ENCODE measurements at regions not wholly inside any gene's neighbourhood (a gene's known extent, or its start where the extent isn't known, plus 50 kb on each side); places are given as distances from the start of the nearest gene placed in this dataset.
"Not testable (repeated sequence)": the region's sequence is repeated elsewhere in the genome, so short reads cannot be mapped to it uniquely, and the experiment has no call there.

DNA sequence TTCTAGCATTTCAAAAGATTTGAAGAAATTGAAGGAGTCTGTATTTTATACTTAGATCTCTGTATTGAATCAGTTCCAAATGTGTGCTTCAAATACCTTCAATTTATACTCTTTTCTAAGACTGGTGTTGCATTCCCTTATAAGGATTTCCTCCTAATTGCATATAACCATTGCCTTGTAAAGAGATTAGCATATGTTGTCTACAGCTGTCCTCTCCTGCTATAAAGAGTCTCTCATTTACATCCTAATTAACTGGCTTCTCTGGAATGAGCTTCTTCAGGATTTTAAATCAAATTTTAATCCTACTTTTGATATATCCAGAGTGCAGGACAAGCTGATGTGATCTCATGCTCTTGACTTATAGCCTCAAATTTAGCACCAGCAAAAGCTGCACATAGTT lies 957.3 kb downstream of the XPNPEP1 start:
- Histone ChIP-seq H3K4me3 (ENCODE audit: severe bottlenecking) (no peak overlapping the region), H3K27ac (ENCODE audit: poor library complexity, severe bottlenecking) (no peak overlapping the region), H3K4me1 (ENCODE audit: insufficient read depth, poor library complexity, severe bottlenecking) (no peaks in the 10 kb centered on the region), H3K9me3 (ENCODE audit: severe bottlenecking) (no peaks in the 10 kb centered on the region), H3K27me3 (ENCODE audit: insufficient read depth, poor library complexity, severe bottlenecking) (no peaks in the 10 kb centered on the region), H3K36me3 (ENCODE audit: low read depth) (no peaks in the 10 kb centered on the region)
- ATAC-seq (ENCODE audit: low read depth): no peak
- DNase-seq (ENCODE audit: low spot score): no peak
- TF ChIP-seq, protein P1, sequence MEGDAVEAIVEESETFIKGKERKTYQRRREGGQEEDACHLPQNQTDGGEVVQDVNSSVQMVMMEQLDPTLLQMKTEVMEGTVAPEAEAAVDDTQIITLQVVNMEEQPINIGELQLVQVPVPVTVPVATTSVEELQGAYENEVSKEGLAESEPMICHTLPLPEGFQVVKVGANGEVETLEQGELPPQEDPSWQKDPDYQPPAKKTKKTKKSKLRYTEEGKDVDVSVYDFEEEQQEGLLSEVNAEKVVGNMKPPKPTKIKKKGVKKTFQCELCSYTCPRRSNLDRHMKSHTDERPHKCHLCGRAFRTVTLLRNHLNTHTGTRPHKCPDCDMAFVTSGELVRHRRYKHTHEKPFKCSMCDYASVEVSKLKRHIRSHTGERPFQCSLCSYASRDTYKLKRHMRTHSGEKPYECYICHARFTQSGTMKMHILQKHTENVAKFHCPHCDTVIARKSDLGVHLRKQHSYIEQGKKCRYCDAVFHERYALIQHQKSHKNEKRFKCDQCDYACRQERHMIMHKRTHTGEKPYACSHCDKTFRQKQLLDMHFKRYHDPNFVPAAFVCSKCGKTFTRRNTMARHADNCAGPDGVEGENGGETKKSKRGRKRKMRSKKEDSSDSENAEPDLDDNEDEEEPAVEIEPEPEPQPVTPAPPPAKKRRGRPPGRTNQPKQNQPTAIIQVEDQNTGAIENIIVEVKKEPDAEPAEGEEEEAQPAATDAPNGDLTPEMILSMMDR (IDR thresholded peaks at IDR 0.05; ENCODE audit: poor library complexity, severe bottlenecking): no peak

GRCh38 chr10:108962172-108962571 lies 961.1 kb downstream of the XPNPEP1 start:
- Histone ChIP-seq H3K36me3 (ENCODE audit: low read depth) (no peaks in the 10 kb centered on the region), H3K4me3 (ENCODE audit: severe bottlenecking) (no peak overlapping the region), H3K27ac (ENCODE audit: poor library complexity, severe bottlenecking) (no peak overlapping the region), H3K27me3 (ENCODE audit: insufficient read depth, poor library complexity, severe bottlenecking) (no peaks in the 10 kb centered on the region), H3K9me3 (ENCODE audit: severe bottlenecking) (no peaks in the 10 kb centered on the region), H3K4me1 (ENCODE audit: insufficient read depth, poor library complexity, severe bottlenecking) (no peaks in the 10 kb centered on the region)
- no peak for ATAC-seq (ENCODE audit: low read depth)
- DNase-seq (ENCODE audit: low spot score): no peak
- TF ChIP-seq, protein P1 (IDR thresholded peaks at IDR 0.05; ENCODE audit: poor library complexity, severe bottlenecking): no peak

DNA sequence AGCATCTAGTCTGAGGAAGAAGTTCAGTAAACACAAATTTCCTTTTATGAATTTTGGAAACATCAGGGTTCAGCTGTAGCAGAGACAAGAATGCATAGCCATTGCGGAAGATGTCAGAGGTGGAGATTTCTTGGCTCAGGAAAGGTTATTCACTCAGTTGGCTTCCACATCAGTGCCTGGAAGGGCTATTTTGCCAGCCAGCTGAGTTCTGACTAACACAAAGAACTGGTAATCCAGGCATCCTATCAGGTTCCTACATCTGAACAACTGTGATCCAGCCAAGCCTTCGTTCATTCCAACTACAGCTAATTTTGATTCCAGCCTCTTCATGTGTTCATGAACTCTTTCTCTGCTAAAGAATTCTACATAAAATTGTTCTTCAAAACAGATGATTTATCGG lies 965.6 kb downstream of the XPNPEP1 start:
- H3K27ac ChIP-seq (ENCODE audit: poor library complexity, severe bottlenecking): no peak overlapping the region
- no peaks in the 10 kb centered on the region for H3K9me3 ChIP-seq (ENCODE audit: severe bottlenecking)
- H3K4me1 ChIP-seq (ENCODE audit: insufficient read depth, poor library complexity, severe bottlenecking): no peaks in the 10 kb centered on the region
- no peak overlapping the region for H3K4me3 ChIP-seq (ENCODE audit: severe bottlenecking)
- H3K36me3 ChIP-seq (ENCODE audit: low read depth): no peaks in the 10 kb centered on the region
- ATAC-seq (ENCODE audit: low read depth): no peak
- H3K27me3 ChIP-seq (ENCODE audit: insufficient read depth, poor library complexity, severe bottlenecking): no peaks in the 10 kb centered on the region
- TF ChIP-seq, protein P1 (IDR thresholded peaks at IDR 0.05; ENCODE audit: poor library complexity, severe bottlenecking): no peak
- no peak for DNase-seq (ENCODE audit: low spot score)

DNA sequence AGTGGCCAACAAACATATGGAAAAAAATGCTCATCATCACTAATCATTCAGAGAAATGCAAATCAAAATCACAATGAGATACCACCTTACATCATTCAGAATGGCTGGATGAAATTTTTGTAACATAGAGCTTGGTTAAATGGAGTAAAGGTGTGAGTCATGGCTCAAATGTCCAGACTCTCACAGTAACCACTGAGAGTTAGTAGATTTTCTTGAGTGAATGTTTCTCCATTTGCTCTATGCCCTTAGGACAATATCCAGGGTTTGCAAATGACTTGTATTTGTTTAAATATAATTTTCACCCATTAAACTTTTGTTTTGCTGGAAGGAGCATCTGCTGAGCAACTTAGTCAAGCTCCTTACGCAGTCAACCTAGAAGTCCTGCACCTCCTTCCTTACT lies 967.2 kb downstream of the XPNPEP1 start:
- DNase-seq (ENCODE audit: low spot score): no peak
- Histone ChIP-seq H3K27ac (ENCODE audit: poor library complexity, severe bottlenecking) (no peak overlapping the region), H3K36me3 (ENCODE audit: low read depth) (no peaks in the 10 kb centered on the region), H3K27me3 (ENCODE audit: insufficient read depth, poor library complexity, severe bottlenecking) (no peaks in the 10 kb centered on the region), H3K4me3 (ENCODE audit: severe bottlenecking) (no peak overlapping the region), H3K4me1 (ENCODE audit: insufficient read depth, poor library complexity, severe bottlenecking) (no peaks in the 10 kb centered on the region), H3K9me3 (ENCODE audit: severe bottlenecking) (no peaks in the 10 kb centered on the region)
- TF ChIP-seq, protein P1 (IDR thresholded peaks at IDR 0.05; ENCODE audit: poor library complexity, severe bottlenecking): no peak
- no peak for ATAC-seq (ENCODE audit: low read depth)

DNA sequence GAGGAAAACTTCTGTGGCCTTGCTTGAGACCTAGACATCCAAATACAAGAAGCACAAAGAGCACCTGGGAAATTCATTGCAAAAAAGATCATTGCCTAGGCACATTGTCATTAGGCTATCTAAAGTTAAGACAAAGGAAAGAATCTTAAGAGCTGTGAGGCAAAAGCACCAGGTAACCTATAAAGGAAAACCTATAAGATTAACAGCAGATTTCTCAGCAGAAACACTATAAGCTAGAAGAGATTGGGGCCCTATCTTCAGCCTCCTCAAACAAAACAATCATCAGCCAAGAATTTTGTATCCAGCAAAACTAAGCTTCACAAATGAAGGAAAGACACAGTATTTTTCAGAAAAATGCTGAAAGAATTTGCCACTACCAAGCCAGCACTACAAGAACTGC lies 1003.3 kb downstream of the XPNPEP1 start:
- H3K4me3 ChIP-seq (ENCODE audit: severe bottlenecking); ATAC-seq (ENCODE audit: low read depth); DNase-seq (ENCODE audit: low spot score): not testable (repeated sequence)

More for the DNA sequence above, 1003.3 kb downstream of the XPNPEP1 start:
- H3K9me3 ChIP-seq (ENCODE audit: severe bottlenecking); H3K4me1 ChIP-seq (ENCODE audit: insufficient read depth, poor library complexity, severe bottlenecking); H3K27ac ChIP-seq (ENCODE audit: poor library complexity, severe bottlenecking); H3K27me3 ChIP-seq (ENCODE audit: insufficient read depth, poor library complexity, severe bottlenecking); H3K36me3 ChIP-seq (ENCODE audit: low read depth): not testable (repeated sequence)
